ENCODE measurements at regions not wholly inside any gene's neighbourhood (a gene's known extent, or its start where the extent isn't known, plus 50 kb on each side); places are given as distances from the start of the nearest gene placed in this dataset.

GRCh38 chr20:58144096-58144495, 84.4 kb downstream of the ANKRD60 start:
- H3K27me3 ChIP-seq (ENCODE audit: insufficient read depth, poor library complexity, severe bottlenecking): peaks cover 6% of the 10 kb centered on the region

DNA sequence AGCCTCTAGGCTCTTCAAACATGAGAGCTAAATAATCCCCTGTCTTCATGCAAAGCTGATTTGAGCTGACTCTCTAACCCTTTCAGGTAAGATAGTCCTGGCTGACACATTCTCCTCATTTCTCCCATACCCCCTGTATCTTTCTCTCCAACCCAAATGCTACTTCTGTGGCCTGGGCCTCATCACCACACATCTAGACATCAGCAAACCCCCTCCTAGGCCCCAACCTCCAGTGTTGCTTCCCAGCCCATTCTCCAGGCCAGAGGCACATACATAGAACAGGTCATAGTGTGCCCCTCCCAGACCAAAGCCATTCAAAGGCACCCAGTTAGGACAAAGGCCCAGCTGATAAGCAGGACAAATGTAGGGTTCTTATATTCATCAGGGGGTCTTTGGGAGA, 84.9 kb downstream of the ANKRD60 start:
- Histone ChIP-seq H3K4me1 (ENCODE audit: insufficient read depth, poor library complexity, severe bottlenecking) (no peaks in the 10 kb centered on the region), H3K36me3 (ENCODE audit: low read depth) (no peaks in the 10 kb centered on the region), H3K4me3 (ENCODE audit: severe bottlenecking) (no peak overlapping the region), H3K27me3 (ENCODE audit: insufficient read depth, poor library complexity, severe bottlenecking) (peaks cover 6% of the 10 kb centered on the region), H3K27ac (ENCODE audit: poor library complexity, severe bottlenecking) (no peak overlapping the region), H3K9me3 (ENCODE audit: severe bottlenecking) (no peaks in the 10 kb centered on the region)
- DNase-seq (ENCODE audit: low spot score): peak; percentile 52
- TF ChIP-seq, protein P1, sequence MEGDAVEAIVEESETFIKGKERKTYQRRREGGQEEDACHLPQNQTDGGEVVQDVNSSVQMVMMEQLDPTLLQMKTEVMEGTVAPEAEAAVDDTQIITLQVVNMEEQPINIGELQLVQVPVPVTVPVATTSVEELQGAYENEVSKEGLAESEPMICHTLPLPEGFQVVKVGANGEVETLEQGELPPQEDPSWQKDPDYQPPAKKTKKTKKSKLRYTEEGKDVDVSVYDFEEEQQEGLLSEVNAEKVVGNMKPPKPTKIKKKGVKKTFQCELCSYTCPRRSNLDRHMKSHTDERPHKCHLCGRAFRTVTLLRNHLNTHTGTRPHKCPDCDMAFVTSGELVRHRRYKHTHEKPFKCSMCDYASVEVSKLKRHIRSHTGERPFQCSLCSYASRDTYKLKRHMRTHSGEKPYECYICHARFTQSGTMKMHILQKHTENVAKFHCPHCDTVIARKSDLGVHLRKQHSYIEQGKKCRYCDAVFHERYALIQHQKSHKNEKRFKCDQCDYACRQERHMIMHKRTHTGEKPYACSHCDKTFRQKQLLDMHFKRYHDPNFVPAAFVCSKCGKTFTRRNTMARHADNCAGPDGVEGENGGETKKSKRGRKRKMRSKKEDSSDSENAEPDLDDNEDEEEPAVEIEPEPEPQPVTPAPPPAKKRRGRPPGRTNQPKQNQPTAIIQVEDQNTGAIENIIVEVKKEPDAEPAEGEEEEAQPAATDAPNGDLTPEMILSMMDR (IDR thresholded peaks at IDR 0.05; ENCODE audit: poor library complexity, severe bottlenecking): no peak
- ATAC-seq (ENCODE audit: low read depth): no peak

More at GRCh38 chr20:58144096-58144495, 84.4 kb downstream of the ANKRD60 start:
- Histone ChIP-seq H3K4me3 (ENCODE audit: severe bottlenecking) (no peak overlapping the region), H3K4me1 (ENCODE audit: insufficient read depth, poor library complexity, severe bottlenecking) (no peaks in the 10 kb centered on the region), H3K27ac (ENCODE audit: poor library complexity, severe bottlenecking) (no peak overlapping the region), H3K9me3 (ENCODE audit: severe bottlenecking) (no peaks in the 10 kb centered on the region), H3K36me3 (ENCODE audit: low read depth) (no peaks in the 10 kb centered on the region)
- TF ChIP-seq, protein P1 (IDR thresholded peaks at IDR 0.05; ENCODE audit: poor library complexity, severe bottlenecking): no peak
- ATAC-seq (ENCODE audit: low read depth): no peak
- peak; percentile 34 for DNase-seq (ENCODE audit: low spot score)

DNA sequence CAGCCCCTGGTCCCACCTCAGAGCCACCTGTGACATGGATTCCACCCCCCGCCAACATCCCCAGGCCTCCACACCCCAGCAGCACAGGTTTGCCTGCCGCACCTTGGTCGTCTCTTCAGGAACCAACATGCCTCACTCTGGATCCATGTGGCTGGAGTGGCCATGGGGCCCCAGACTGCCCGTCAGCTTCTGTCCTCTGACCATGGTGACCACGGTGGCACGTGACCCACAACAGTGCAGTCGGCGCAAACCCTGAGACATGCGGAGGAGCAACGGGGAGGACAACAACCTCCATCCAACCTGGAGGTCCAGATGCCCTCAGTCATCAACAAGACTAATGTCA, 85.6 kb downstream of the ANKRD60 start:
- Histone ChIP-seq H3K9me3 (ENCODE audit: severe bottlenecking) (no peaks in the 10 kb centered on the region), H3K4me3 (ENCODE audit: severe bottlenecking) (no peak overlapping the region), H3K27me3 (ENCODE audit: insufficient read depth, poor library complexity, severe bottlenecking) (peaks cover 3% of the 10 kb centered on the region), H3K36me3 (ENCODE audit: low read depth) (no peaks in the 10 kb centered on the region), H3K4me1 (ENCODE audit: insufficient read depth, poor library complexity, severe bottlenecking) (no peaks in the 10 kb centered on the region), H3K27ac (ENCODE audit: poor library complexity, severe bottlenecking) (no peak overlapping the region)
- TF ChIP-seq, protein P1 (IDR thresholded peaks at IDR 0.05; ENCODE audit: poor library complexity, severe bottlenecking): no peak
- peak; percentile 80 for DNase-seq (ENCODE audit: low spot score)
- no peak for ATAC-seq (ENCODE audit: low read depth)

DNA sequence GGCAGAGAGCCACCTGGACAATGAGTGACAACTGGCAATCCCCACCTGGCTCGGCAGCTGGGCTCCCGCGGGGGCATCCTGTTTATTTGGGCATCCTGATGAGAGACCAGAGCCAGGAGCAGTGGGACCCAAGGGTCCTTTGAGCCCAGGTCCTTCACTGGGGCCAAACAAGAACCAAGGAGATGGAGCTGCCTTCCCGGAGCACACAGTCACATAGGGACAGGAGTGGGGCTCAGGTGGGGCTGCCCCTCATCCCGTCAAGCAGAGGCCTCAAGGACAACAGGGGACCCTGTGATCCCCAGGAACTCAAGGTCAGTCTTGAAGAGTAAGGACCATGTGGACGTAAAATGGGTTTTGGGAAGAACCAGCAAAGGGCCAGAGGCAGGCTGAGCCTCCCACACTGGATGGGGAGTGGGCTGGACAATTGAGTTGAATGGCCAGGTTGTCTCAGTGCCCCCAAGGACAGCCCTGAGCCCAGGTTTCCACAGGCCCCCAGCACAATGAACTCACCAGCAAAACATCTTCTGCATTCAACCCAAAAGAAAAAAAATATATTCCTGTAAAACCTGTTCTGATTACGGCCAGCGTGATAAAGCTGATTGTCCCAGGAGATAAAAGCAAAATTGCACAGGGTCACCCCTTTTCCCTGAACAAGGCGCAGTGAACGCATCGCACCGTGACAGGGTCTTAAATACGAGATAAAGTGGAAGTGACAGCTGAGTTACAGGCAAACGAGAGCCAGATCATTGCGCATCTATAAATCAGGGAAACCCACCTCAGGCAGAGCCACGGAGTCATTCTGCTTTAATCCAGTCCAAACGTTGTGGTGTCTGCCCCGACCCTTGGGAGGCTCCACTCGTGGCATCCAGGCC, 86.2 kb downstream of the ANKRD60 start:
- Histone ChIP-seq H3K27me3 (ENCODE audit: insufficient read depth, poor library complexity, severe bottlenecking) (peaks cover 3% of the 10 kb centered on the region), H3K27ac (ENCODE audit: poor library complexity, severe bottlenecking) (no peak overlapping the region), H3K4me3 (ENCODE audit: severe bottlenecking) (no peak overlapping the region), H3K36me3 (ENCODE audit: low read depth) (no peaks in the 10 kb centered on the region), H3K4me1 (ENCODE audit: insufficient read depth, poor library complexity, severe bottlenecking) (no peaks in the 10 kb centered on the region), H3K9me3 (ENCODE audit: severe bottlenecking) (no peaks in the 10 kb centered on the region)
- ATAC-seq (ENCODE audit: low read depth) (no peak), DNase-seq (ENCODE audit: low spot score) (peak; percentile 80)
- TF ChIP-seq, protein P1 (IDR thresholded peaks at IDR 0.05; ENCODE audit: poor library complexity, severe bottlenecking): no peak

DNA sequence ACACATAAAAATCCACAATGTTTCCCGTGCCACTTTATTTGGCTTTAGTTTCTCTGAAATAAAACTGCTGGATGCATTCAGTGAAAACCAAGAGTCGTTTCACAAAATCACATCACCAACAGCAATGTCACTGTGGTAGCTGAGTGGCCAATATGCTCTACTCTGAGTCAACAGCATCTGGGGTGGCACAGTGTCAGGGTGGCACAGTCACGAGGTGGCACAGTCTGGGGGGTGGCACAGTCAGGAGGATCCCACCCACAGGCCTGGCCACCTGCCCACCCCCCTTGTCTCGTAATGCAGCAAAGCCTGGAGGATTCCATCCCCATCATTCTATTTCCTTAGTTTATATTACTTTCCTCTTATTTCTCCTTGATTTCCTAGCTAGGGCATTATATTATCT, 87.0 kb downstream of the ANKRD60 start:
- peak; percentile 77 for DNase-seq (ENCODE audit: low spot score)
- Histone ChIP-seq H3K27me3 (ENCODE audit: insufficient read depth, poor library complexity, severe bottlenecking) (peaks cover 3% of the 10 kb centered on the region), H3K4me1 (ENCODE audit: insufficient read depth, poor library complexity, severe bottlenecking) (peaks cover under 1% of the 10 kb centered on the region), H3K4me3 (ENCODE audit: severe bottlenecking) (no peak overlapping the region), H3K9me3 (ENCODE audit: severe bottlenecking) (no peaks in the 10 kb centered on the region), H3K36me3 (ENCODE audit: low read depth) (no peaks in the 10 kb centered on the region), H3K27ac (ENCODE audit: poor library complexity, severe bottlenecking) (no peak overlapping the region)
- TF ChIP-seq, protein P1 (IDR thresholded peaks at IDR 0.05; ENCODE audit: poor library complexity, severe bottlenecking): no peak
- ATAC-seq (ENCODE audit: low read depth): no peak

Data from RWPE2 (cell line).